Inferior parietal cortex (tissue), 1 donor: ENCODE measurements at regions not wholly inside any gene's neighbourhood (a gene's known extent, or its start where the extent isn't known, plus 50 kb on each side); places are given as distances from the start of the nearest gene placed in this dataset.

Experiments used
- DNase-seq: peaks from one replicate; pipeline ENCODE4 v3.0.0-alpha.2; 2016; ENCODE audit errors: extremely low spot score

- no peak for DNase-seq
These were observed 1183.3 kb downstream of the SLITRK1 start for GRCh38 chr13:82698941-82699340.

- no peak for DNase-seq
These were observed 1183.9 kb downstream of the SLITRK1 start for GRCh38 chr13:82698383-82698782.

GRCh38 chr13:82693607-82694006 lies 1188.7 kb downstream of the SLITRK1 start:
- DNase-seq: no peak

- peak; percentile 5 for DNase-seq
These were observed 1193.8 kb downstream of the SLITRK1 start for GRCh38 chr13:82688400-82688994.

- peak; percentile 29 for DNase-seq
These were observed 1194.4 kb downstream of the SLITRK1 start for GRCh38 chr13:82687884-82688283.

GRCh38 chr13:82681535-82681934 lies 1200.7 kb downstream of the SLITRK1 start:
- no peak for DNase-seq

- DNase-seq: no peak
These were observed 1204.2 kb downstream of the SLITRK1 start for GRCh38 chr13:82678052-82678451.

GRCh38 chr13:82675024-82675423 lies 1207.2 kb downstream of the SLITRK1 start:
- no peak for DNase-seq

- no peak for DNase-seq
These were observed 1207.7 kb downstream of the SLITRK1 start for GRCh38 chr13:82674546-82674945.

- no peak for DNase-seq
These were observed 1210.0 kb downstream of the SLITRK1 start for GRCh38 chr13:82672248-82672647.

- no peak for DNase-seq
These were observed 1218.1 kb downstream of the SLITRK1 start for GRCh38 chr13:82664183-82664582.

GRCh38 chr13:82661126-82661525 lies 1221.1 kb downstream of the SLITRK1 start:
- DNase-seq: no peak

- no peak for DNase-seq
These were observed 1223.5 kb downstream of the SLITRK1 start for GRCh38 chr13:82658811-82659210.

- no peak for DNase-seq
These were observed 1224.8 kb downstream of the SLITRK1 start for GRCh38 chr13:82657471-82657870.

GRCh38 chr13:82654861-82655855 lies 1227.1 kb downstream of the SLITRK1 start:
- no peak for DNase-seq

- DNase-seq: no peak
These were observed 1228.1 kb downstream of the SLITRK1 start for GRCh38 chr13:82654143-82654542.

GRCh38 chr13:82647540-82647939 lies 1234.7 kb downstream of the SLITRK1 start:
- DNase-seq: no peak

GRCh38 chr13:82636119-82636518 lies 1246.2 kb downstream of the SLITRK1 start:
- DNase-seq: no peak

- DNase-seq: no peak
These were observed 1247.3 kb downstream of the SLITRK1 start for GRCh38 chr13:82634946-82635345.

GRCh38 chr13:82627183-82627582 lies 1255.1 kb downstream of the SLITRK1 start:
- no peak for DNase-seq

- no peak for DNase-seq
These were observed 1256.6 kb downstream of the SLITRK1 start for GRCh38 chr13:82625717-82626116.

GRCh38 chr13:82615043-82615442 lies 1267.2 kb downstream of the SLITRK1 start:
- DNase-seq: no peak

GRCh38 chr13:82614086-82614485 lies 1268.2 kb downstream of the SLITRK1 start:
- no peak for DNase-seq
